GM18909 (cell line): ENCODE measurements at regions not wholly inside any gene's neighbourhood (a gene's known extent, or its start where the extent isn't known, plus 50 kb on each side); places are given as distances from the start of the nearest gene placed in this dataset.

Source experiments
- ATAC-seq: cut with Tn5 transposase; IDR thresholded peaks from one replicate; pipeline ENCODE4 v1.9.1; 2021; ENCODE audit warnings: mild to moderate bottlenecking; ENCODE audit not compliant: unreplicated experiment, poor library complexity

- no peak for ATAC-seq
Observed at GRCh38 chr19:28537079-28537478, 675.9 kb downstream of the UQCRFS1 start.

GRCh38 chr19:28535352-28535775 lies 677.6 kb downstream of the UQCRFS1 start:
- ATAC-seq, result no peak

GRCh38 chr19:28534766-28535351 lies 678.1 kb downstream of the UQCRFS1 start:
- no peak for ATAC-seq

- ATAC-seq, result no peak
Observed at GRCh38 chr19:28532765-28533341, 680.1 kb downstream of the UQCRFS1 start.

GRCh38 chr19:28531979-28532378 lies 681.0 kb downstream of the UQCRFS1 start:
- ATAC-seq, result no peak

- no peak for ATAC-seq
Observed at GRCh38 chr19:28530406-28531035, 682.4 kb downstream of the UQCRFS1 start.

- no peak for ATAC-seq
Observed at GRCh38 chr19:28526038-28526437, 686.9 kb downstream of the UQCRFS1 start.

- ATAC-seq, result no peak
Observed at GRCh38 chr19:28523619-28524018, 689.3 kb downstream of the UQCRFS1 start.

GRCh38 chr19:28522545-28522922 lies 690.4 kb downstream of the UQCRFS1 start:
- no peak for ATAC-seq

- no peak for ATAC-seq
Observed at GRCh38 chr19:28521614-28522544, 691.1 kb downstream of the UQCRFS1 start.

- ATAC-seq, result no peak
Observed at GRCh38 chr19:28520998-28521568, 691.9 kb downstream of the UQCRFS1 start.

GRCh38 chr19:28519952-28520861 lies 692.7 kb downstream of the UQCRFS1 start:
- no peak for ATAC-seq

GRCh38 chr19:28519218-28519779 lies 693.7 kb downstream of the UQCRFS1 start:
- ATAC-seq, result no peak

- no peak for ATAC-seq
Observed at GRCh38 chr19:28516415-28516872, 696.5 kb downstream of the UQCRFS1 start.

- ATAC-seq, result no peak
Observed at GRCh38 chr19:28514166-28514565, 698.8 kb downstream of the UQCRFS1 start.

GRCh38 chr19:28511655-28512054 lies 701.3 kb downstream of the UQCRFS1 start:
- no peak for ATAC-seq

GRCh38 chr19:28509079-28509895 lies 703.7 kb downstream of the UQCRFS1 start:
- ATAC-seq, result no peak

GRCh38 chr19:28508666-28509065 lies 704.3 kb downstream of the UQCRFS1 start:
- no peak for ATAC-seq
